Sigmoid colon (tissue), 6 donors: ENCODE measurements at regions not wholly inside any gene's neighbourhood (a gene's known extent, or its start where the extent isn't known, plus 50 kb on each side); places are given as distances from the start of the nearest gene placed in this dataset.

Experiments used
- DNase-seq: peaks from one replicate; pipeline ENCODE4 v3.0.0-alpha.2; 2019
- H3K27ac ChIP-seq, 4 donors: fragments of 200-600 bp; sonication (generic); one replicate each; pipeline ENCODE4 v1.5.1; 2016 to 2019; ENCODE audit warnings: mild to moderate bottlenecking in 1 of 4
- H3K27me3 ChIP-seq, 3 donors: fragments of 200-600 bp; sonication (generic); one replicate each; pipeline ENCODE4 v1.5.1; 2019; ENCODE audit warnings: mild to moderate bottlenecking in 1 of 3
- H3K36me3 ChIP-seq, 4 donors: fragments of 200-600 bp; sonication (generic); one replicate each; pipeline ENCODE4 v1.5.1; 2016 to 2019
- H3K4me1 ChIP-seq, 4 donors: fragments of 200-600 bp; sonication (generic); one replicate each; pipeline ENCODE4 v1.5.1; 2017 to 2019
- H3K4me3 ChIP-seq, 4 donors: fragments of 200-600 bp; sonication (generic); one replicate each; pipeline ENCODE4 v1.5.1; 2017 to 2019; ENCODE audit warnings: mild to moderate bottlenecking in 2 of 4, moderate library complexity in 1 of 4
- H3K9me3 ChIP-seq, 4 donors: fragments of 200-600 bp in 3 of 4; sonication (generic) in 3 of 4; one replicate each; pipeline versions ENCODE4 v1.5.1 to v1.6.1; 2013 to 2019
- CTCF ChIP-seq, 4 experiments: fragments of 450-650 bp in 3 of 4; fragments of 200-600 bp in 1 of 4; IDR thresholded peaks; one replicate each; pipeline ENCODE4 v1.5.1; 2016 to 2019; ENCODE audit warnings: antibody characterized with exemption in 4 of 4, mild to moderate bottlenecking in 3 of 4, moderate library complexity in 2 of 4
- EP300 ChIP-seq, 4 donors: sonication (generic); formaldehyde crosslinking; IDR thresholded peaks; one replicate each; pipeline ENCODE4 v1.6.1; 2017; ENCODE audit warnings: antibody characterized with exemption in 4 of 4
- POLR2A ChIP-seq, 2 donors: fragments of 450-650 bp; IDR thresholded peaks; one replicate each; pipeline ENCODE4 v1.6.1; 2016; ENCODE audit warnings: antibody characterized with exemption in 2 of 2, mild to moderate bottlenecking in 2 of 2, moderate library complexity in 2 of 2
- POLR2AphosphoS5 ChIP-seq, 4 donors: sonication (generic); formaldehyde crosslinking; IDR thresholded peaks; one replicate each; pipeline ENCODE4 v1.6.1; 2017; ENCODE audit warnings: antibody characterized with exemption in 4 of 4
- WGBS, 2 donors: extraction: QIAGEN DNeasy Blood & Tissue Kit; methylation state at CpG; one replicate each; pipeline ENCODE4 v1.1.7; 2013; 5-methylcytosine and 5-hydroxymethylcytosine counted together
- intact Hi-C: fragments of 100-400 bp; cut with DNase I; formaldehyde crosslinking; loops from one replicate; pipeline ENCODE4 v1.15.1; 2023
- donor health status: healthy with polysubstance abuse.
- donor health status: healthy.

GRCh38 chr10:78812571-78813318 is 256.0 kb upstream of the ZMIZ1 start:
- H3K4me3 ChIP-seq = no peak overlapping the region
- H3K27ac ChIP-seq = no peak overlapping the region
- 29 to 67% methylated on average over 4 of the region's 4 CpGs for WGBS, 2 donors
- no peaks in the 10 kb centered on the region for H3K36me3 ChIP-seq
- H3K4me1 ChIP-seq = peaks cover 0 to 17% (median 0%) of the 10 kb centered on the region in 4 donors
- H3K27me3 ChIP-seq = no peaks in the 10 kb centered on the region
- DNase-seq = no peak
- peaks cover 0 to 2% (median 0%) of the 10 kb centered on the region in 4 donors for H3K9me3 ChIP-seq
- no peak for TF ChIP-seq EP300 (IDR thresholded peaks at IDR 0.05)
- TF ChIP-seq POLR2A (IDR thresholded peaks at IDR 0.05) = no peak
- TF ChIP-seq POLR2AphosphoS5 (IDR thresholded peaks at IDR 0.05) = no peak
- no peak for TF ChIP-seq CTCF (IDR thresholded peaks at IDR 0.05)
- intact Hi-C loops = no loop called here

GRCh38 chr10:78813526-78813925 is 255.2 kb upstream of the ZMIZ1 start:
- Histone ChIP-seq H3K36me3 (no peaks in the 10 kb centered on the region), H3K27me3 (no peaks in the 10 kb centered on the region), H3K27ac (no peak overlapping the region), H3K9me3 (peaks cover 0 to 2% (median 0%) of the 10 kb centered on the region in 4 donors), H3K4me1 (peaks cover 0 to 17% (median 0%) of the 10 kb centered on the region in 4 donors), H3K4me3 (no peak overlapping the region)
- intact Hi-C loops = no loop called here
- no peak for DNase-seq
- TF ChIP-seq EP300 (IDR thresholded peaks at IDR 0.05) (no peak), CTCF (IDR thresholded peaks at IDR 0.05) (no peak), POLR2AphosphoS5 (IDR thresholded peaks at IDR 0.05) (no peak), POLR2A (IDR thresholded peaks at IDR 0.05) (no peak)
- WGBS, 2 donors = 96 to 99% methylated on average over 1 of the region's 1 CpG

- Histone ChIP-seq H3K27me3 (no peaks in the 10 kb centered on the region), H3K36me3 (no peaks in the 10 kb centered on the region), H3K9me3 (peaks cover 0 to 2% (median 0%) of the 10 kb centered on the region in 4 donors), H3K27ac (no peak overlapping the region), H3K4me3 (no peak overlapping the region), H3K4me1 (peaks cover 0 to 12% (median 0%) of the 10 kb centered on the region in 4 donors)
- WGBS, 2 donors = 84 to 87% methylated on average over 6 of the region's 6 CpGs
- TF ChIP-seq EP300 (IDR thresholded peaks at IDR 0.05) (no peak), CTCF (IDR thresholded peaks at IDR 0.05) (no peak), POLR2A (IDR thresholded peaks at IDR 0.05) (no peak), POLR2AphosphoS5 (IDR thresholded peaks at IDR 0.05) (no peak)
- intact Hi-C loops = no loop called here
- DNase-seq = no peak
Measured at GRCh38 chr10:78813998-78814399, 254.8 kb upstream of the ZMIZ1 start.

GRCh38 chr10:78814407-78814806 is 254.4 kb upstream of the ZMIZ1 start:
- TF ChIP-seq EP300 (IDR thresholded peaks at IDR 0.05) = no peak
- no peak for TF ChIP-seq POLR2AphosphoS5 (IDR thresholded peaks at IDR 0.05)
- no peak for TF ChIP-seq POLR2A (IDR thresholded peaks at IDR 0.05)
- TF ChIP-seq CTCF (IDR thresholded peaks at IDR 0.05) = no peak
- Histone ChIP-seq H3K36me3 (no peaks in the 10 kb centered on the region), H3K4me3 (no peak overlapping the region), H3K9me3 (peaks cover 0 to 2% (median 0%) of the 10 kb centered on the region in 4 donors), H3K27ac (no peak overlapping the region), H3K27me3 (no peaks in the 10 kb centered on the region), H3K4me1 (peaks cover 0 to 11% (median 0%) of the 10 kb centered on the region in 4 donors)
- DNase-seq = no peak
- WGBS, 2 donors = 87 to 88% methylated on average over 3 of the region's 3 CpGs
- intact Hi-C loops = no loop called here
